KMS-11 (cell line): ENCODE measurements at regions not wholly inside any gene's neighbourhood (a gene's known extent, or its start where the extent isn't known, plus 50 kb on each side); places are given as distances from the start of the nearest gene placed in this dataset.

Experiments
- H2AFZ ChIP-seq: fragments of 200-600 bp; sonication (generic); 2 replicates; pipeline ENCODE4 v1.6.1; 2016; ENCODE audit warnings: antibody characterized with exemption, mixed run types, low read depth
- H3K27ac ChIP-seq: fragments of 200-600 bp; sonication (generic); 2 replicates; pipeline ENCODE4 v1.6.1; 2016; ENCODE audit warnings: mild to moderate bottlenecking, mixed run types
- H3K27me3 ChIP-seq: fragments of 200-600 bp; sonication (generic); 2 replicates; pipeline ENCODE4 v1.6.1; 2017; ENCODE audit warnings: mild to moderate bottlenecking, low read depth, mixed run types, moderate library complexity; ENCODE audit not compliant: insufficient read depth
- H3K36me3 ChIP-seq: fragments of 200-600 bp; sonication (generic); 2 replicates; pipeline ENCODE4 v1.6.1; 2017; ENCODE audit warnings: mild to moderate bottlenecking, mixed run types; ENCODE audit not compliant: insufficient read depth
- H3K4me1 ChIP-seq: fragments of 200-600 bp; sonication (generic); 2 replicates; pipeline ENCODE4 v1.6.1; 2016; ENCODE audit warnings: mild to moderate bottlenecking, low read depth, mixed run types; ENCODE audit not compliant: poor library complexity, severe bottlenecking
- H3K4me2 ChIP-seq: fragments of 200-600 bp; sonication (generic); 2 replicates; pipeline ENCODE4 v1.7.0; 2016; ENCODE audit warnings: mild to moderate bottlenecking, mixed run types
- H3K4me3 ChIP-seq: fragments of 200-600 bp; sonication (generic); IDR thresholded peaks from 2 replicates; pipeline ENCODE4 v1.6.1; 2017; ENCODE audit warnings: low read depth, low read length, mixed read lengths; ENCODE audit not compliant: insufficient read depth
- H3K79me2 ChIP-seq: fragments of 200-600 bp; sonication (generic); 2 replicates; pipeline ENCODE4 v1.6.1; 2016; ENCODE audit warnings: low read depth, mixed run types; ENCODE audit not compliant: insufficient read depth
- H3K9ac ChIP-seq: fragments of 200-600 bp; sonication (generic); 2 replicates; pipeline ENCODE4 v1.6.1; 2016; ENCODE audit warnings: mild to moderate bottlenecking, mixed run types
- H4K20me1 ChIP-seq: fragments of 200-600 bp; sonication (generic); 2 replicates; pipeline ENCODE4 v1.6.1; 2016; ENCODE audit warnings: mild to moderate bottlenecking, mixed run types; ENCODE audit not compliant: insufficient read depth
- TF ChIP-seq, protein P1 (sequence below): fragments of 200-600 bp; sonication (generic); conservative IDR thresholded peaks from 2 replicates; pipeline ENCODE4 v1.6.1; 2017; ENCODE audit warnings: low read depth, mild to moderate bottlenecking, antibody characterized with exemption, low read length, moderate library complexity, mixed read lengths

DNA sequence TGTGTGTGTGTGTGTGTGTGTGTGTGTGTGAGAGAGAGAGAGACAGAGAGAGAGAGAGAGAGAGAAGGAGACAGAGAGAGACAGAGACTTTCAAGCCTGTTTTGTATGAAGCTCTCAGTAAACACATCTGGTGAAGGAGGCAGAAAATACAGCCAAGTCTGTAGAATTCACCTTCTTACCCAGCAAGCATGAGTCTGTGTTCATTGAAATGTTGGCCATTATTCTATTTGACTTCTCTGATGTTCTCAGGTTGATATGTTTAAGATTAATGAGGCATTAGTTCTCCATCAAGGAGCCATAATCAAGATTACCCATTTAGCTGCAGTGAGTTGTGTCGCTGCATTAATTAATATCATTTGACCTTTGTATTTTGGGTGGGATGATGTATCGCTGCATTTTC is 895.8 kb upstream of the EEF2KMT start:
- Histone ChIP-seq H3K27ac (no peak overlapping the region), H3K9ac (no peak overlapping the region), H3K36me3 (no peaks in the 10 kb centered on the region), H3K4me3 (no peak overlapping the region), H4K20me1 (no peaks in the 10 kb centered on the region), H3K4me1 (no peaks in the 10 kb centered on the region), H3K27me3 (no peaks in the 10 kb centered on the region), H3K4me2 (no peak overlapping the region), H3K79me2 (no peaks in the 10 kb centered on the region), H2AFZ (no peak overlapping the region)
- TF ChIP-seq, protein P1, sequence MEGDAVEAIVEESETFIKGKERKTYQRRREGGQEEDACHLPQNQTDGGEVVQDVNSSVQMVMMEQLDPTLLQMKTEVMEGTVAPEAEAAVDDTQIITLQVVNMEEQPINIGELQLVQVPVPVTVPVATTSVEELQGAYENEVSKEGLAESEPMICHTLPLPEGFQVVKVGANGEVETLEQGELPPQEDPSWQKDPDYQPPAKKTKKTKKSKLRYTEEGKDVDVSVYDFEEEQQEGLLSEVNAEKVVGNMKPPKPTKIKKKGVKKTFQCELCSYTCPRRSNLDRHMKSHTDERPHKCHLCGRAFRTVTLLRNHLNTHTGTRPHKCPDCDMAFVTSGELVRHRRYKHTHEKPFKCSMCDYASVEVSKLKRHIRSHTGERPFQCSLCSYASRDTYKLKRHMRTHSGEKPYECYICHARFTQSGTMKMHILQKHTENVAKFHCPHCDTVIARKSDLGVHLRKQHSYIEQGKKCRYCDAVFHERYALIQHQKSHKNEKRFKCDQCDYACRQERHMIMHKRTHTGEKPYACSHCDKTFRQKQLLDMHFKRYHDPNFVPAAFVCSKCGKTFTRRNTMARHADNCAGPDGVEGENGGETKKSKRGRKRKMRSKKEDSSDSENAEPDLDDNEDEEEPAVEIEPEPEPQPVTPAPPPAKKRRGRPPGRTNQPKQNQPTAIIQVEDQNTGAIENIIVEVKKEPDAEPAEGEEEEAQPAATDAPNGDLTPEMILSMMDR = no peak

DNA sequence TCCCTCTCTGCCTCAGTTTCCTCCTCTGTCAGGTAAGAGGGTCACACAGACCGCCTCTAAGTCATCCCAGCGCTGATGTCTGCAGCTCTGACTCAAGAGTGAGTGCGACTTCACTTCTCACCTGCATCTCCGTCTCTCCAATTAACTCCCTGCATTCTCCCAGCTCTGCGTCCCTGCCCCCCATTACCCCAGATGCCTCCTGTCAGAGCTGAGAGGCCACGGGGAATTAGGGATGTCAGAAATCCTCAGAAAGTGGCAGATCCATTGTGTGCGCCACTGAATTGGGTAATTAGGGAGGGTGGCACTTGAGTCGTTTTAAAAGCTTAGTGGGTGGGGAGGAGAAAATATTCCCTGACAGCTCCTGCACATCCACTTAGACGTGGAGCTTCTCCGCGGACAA is 885.4 kb upstream of the EEF2KMT start:
- no peak overlapping the region for H3K9ac ChIP-seq
- H3K4me2 ChIP-seq = no peak overlapping the region
- H3K27ac ChIP-seq = no peak overlapping the region
- no peaks in the 10 kb centered on the region for H3K36me3 ChIP-seq
- H3K27me3 ChIP-seq = no peaks in the 10 kb centered on the region
- no peaks in the 10 kb centered on the region for H3K4me1 ChIP-seq
- H4K20me1 ChIP-seq = no peaks in the 10 kb centered on the region
- no peak overlapping the region for H2AFZ ChIP-seq
- H3K79me2 ChIP-seq = no peaks in the 10 kb centered on the region
- no peak overlapping the region for H3K4me3 ChIP-seq
- TF ChIP-seq, protein P1 = no peak

DNA sequence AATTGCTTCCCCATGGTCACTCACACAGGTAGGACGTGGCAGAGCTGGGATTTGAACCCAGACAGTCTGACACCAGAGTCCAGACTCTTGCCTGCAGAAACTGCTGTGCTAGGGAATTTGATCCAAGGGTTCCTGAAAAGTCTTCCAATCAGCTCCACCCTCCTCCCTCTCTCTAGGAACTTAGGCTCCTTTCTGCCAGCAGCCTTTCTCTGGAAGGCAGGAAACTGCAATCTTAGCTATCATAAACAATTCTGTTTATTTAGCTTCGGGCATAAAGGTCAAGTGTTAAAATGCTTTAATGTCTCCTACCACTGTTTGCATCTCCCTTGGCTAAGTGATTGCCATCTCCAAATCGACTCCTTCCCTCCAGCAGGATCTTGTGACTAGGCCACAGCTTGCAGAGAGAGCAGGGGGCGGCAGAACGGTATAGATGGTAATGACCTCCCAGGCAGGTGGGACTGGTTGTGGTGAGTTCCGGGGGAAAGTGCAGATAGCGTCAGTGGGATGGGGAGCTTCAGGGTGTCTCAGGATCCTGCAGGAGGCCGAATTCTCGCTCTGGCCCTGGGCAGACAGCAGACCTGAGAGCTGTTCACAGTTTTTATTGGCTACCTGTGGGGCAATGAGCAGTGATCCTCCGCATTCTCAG is 882.4 kb upstream of the EEF2KMT start:
- Histone ChIP-seq H4K20me1 (no peaks in the 10 kb centered on the region), H3K36me3 (no peaks in the 10 kb centered on the region), H2AFZ (no peak overlapping the region), H3K4me1 (no peaks in the 10 kb centered on the region), H3K27me3 (no peaks in the 10 kb centered on the region), H3K4me2 (no peak overlapping the region), H3K9ac (no peak overlapping the region), H3K27ac (no peak overlapping the region), H3K4me3 (no peak overlapping the region), H3K79me2 (no peaks in the 10 kb centered on the region)
- TF ChIP-seq, protein P1 = no peak

DNA sequence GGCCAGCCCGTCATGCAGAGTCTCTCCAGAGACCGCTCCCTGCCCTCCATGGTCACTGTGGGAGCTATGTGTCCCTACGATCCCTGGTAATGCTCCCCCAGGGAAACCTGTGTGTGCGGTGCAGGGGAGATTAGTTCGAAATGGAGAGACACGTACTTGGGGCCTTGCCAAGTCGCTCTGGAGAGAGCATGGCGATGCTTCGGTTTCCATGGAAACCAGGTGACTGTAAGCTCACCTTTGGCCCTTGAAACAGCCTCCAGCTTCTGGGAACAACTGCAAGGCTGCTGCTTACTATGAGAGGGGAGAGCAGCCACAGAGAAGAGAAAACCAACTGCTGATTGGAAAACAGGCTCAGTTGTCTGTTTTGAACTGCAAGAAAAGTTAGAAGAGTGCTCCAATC is 879.7 kb upstream of the EEF2KMT start:
- H2AFZ ChIP-seq = no peak overlapping the region
- no peak overlapping the region for H3K4me3 ChIP-seq
- H3K4me1 ChIP-seq = no peaks in the 10 kb centered on the region
- no peaks in the 10 kb centered on the region for H3K36me3 ChIP-seq
- H3K4me2 ChIP-seq = no peak overlapping the region
- H3K27me3 ChIP-seq = no peaks in the 10 kb centered on the region
- TF ChIP-seq, protein P1 = no peak
- no peak overlapping the region for H3K27ac ChIP-seq
- no peaks in the 10 kb centered on the region for H3K79me2 ChIP-seq
- no peaks in the 10 kb centered on the region for H4K20me1 ChIP-seq
- no peak overlapping the region for H3K9ac ChIP-seq
